ENCODE measurements at regions not wholly inside any gene's neighbourhood (a gene's known extent, or its start where the extent isn't known, plus 50 kb on each side); places are given as distances from the start of the nearest gene placed in this dataset.

DNA sequence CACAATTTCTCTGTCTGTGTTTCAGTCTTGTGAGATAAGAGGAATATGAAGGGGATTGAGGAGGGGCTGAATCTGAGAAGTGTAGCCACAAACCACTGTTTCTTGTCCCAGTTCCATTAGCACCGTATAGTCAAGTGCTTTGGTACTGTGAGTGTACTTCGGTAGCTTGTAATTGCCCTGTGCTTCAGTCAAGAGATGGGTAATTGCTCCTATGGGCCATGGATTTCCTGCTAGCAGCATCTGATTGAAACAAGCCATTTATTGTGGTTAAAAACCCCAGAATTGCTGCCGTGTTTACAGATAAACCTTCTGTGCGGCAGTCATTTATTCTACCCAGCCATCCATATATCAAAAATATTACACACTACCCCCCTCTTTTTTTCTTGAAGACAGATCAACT is 98.6 kb downstream of the MAT2B start:
- H3K27ac ChIP-seq (ENCODE audit: extremely low read length, insufficient read depth, low read length), result no peak overlapping the region
- no peaks in the 10 kb centered on the region for H3K36me3 ChIP-seq (replicated peaks in 1 of 2; ENCODE audit: control insufficient read depth in 1 of 2, insufficient read depth in 2 of 2, low read length in 2 of 2)
- in situ Hi-C loops (cut with HindIII; ENCODE audit: extremely low pct_ligation_motif_present, low pct_unique_long_range_greater_than_20kb), result no loop called here
- 43% methylated on average over 4 of the region's 4 CpGs for WGBS (ENCODE audit: low lambda C conversion rate)
- no peak for FAIRE-seq
- DNase-seq (ENCODE audit: low spot score), result no peak
- ChIA-PET CTCF (ENCODE audit: low intra/inter-chr PET ratio, low total read pairs) (no interaction called here), POLR2A (no interaction called here)
- no peak for ATAC-seq
- H3K9ac ChIP-seq (ENCODE audit: insufficient read depth, low read depth, low read length), result no peak overlapping the region
- H3K4me3 ChIP-seq (replicated peaks in 1 of 3; ENCODE audit: insufficient read depth in 1 of 3, low read depth in 2 of 3, low read length in 3 of 3), result no peak overlapping the region
- H2AFZ ChIP-seq (ENCODE audit: low read length), result no peak overlapping the region
- intact Hi-C loops (cut with micrococcal nuclease; ENCODE audit: unreplicated experiment), result no loop called here
- H3K79me2 ChIP-seq (ENCODE audit: insufficient read depth, low read length), result no peaks in the 10 kb centered on the region
- BruUV-seq (replicated peaks), result no TSS peak
- H3K27me3 ChIP-seq (ENCODE audit: control insufficient read depth in 1 of 2, insufficient read depth in 2 of 2, low read length in 2 of 2), result no peaks in the 10 kb centered on the region
- H3K4me1 ChIP-seq (ENCODE audit: insufficient read depth, low read length), result no peaks in the 10 kb centered on the region
- no peak overlapping the region for H3K4me2 ChIP-seq (ENCODE audit: low read depth, low read length)
- H4K20me1 ChIP-seq (ENCODE audit: insufficient read depth, low read length), result no peaks in the 10 kb centered on the region
- H3K9me3 ChIP-seq (ENCODE audit: low read length), result no peaks in the 10 kb centered on the region
- TF ChIP-seq, protein P1, sequence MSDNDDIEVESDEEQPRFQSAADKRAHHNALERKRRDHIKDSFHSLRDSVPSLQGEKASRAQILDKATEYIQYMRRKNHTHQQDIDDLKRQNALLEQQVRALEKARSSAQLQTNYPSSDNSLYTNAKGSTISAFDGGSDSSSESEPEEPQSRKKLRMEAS (IDR thresholded peaks at IDR 0.05), result no peak
- TF ChIP-seq, protein P2, sequence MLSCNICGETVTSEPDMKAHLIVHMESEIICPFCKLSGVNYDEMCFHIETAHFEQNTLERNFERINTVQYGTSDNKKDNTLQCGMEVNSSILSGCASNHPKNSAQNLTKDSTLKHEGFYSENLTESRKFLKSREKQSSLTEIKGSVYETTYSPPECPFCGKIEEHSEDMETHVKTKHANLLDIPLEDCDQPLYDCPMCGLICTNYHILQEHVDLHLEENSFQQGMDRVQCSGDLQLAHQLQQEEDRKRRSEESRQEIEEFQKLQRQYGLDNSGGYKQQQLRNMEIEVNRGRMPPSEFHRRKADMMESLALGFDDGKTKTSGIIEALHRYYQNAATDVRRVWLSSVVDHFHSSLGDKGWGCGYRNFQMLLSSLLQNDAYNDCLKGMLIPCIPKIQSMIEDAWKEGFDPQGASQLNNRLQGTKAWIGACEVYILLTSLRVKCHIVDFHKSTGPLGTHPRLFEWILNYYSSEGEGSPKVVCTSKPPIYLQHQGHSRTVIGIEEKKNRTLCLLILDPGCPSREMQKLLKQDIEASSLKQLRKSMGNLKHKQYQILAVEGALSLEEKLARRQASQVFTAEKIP (CRISPR knock-in tag; IDR thresholded peaks at IDR 0.05; ENCODE audit: borderline replicate concordance), result no peak

DNA sequence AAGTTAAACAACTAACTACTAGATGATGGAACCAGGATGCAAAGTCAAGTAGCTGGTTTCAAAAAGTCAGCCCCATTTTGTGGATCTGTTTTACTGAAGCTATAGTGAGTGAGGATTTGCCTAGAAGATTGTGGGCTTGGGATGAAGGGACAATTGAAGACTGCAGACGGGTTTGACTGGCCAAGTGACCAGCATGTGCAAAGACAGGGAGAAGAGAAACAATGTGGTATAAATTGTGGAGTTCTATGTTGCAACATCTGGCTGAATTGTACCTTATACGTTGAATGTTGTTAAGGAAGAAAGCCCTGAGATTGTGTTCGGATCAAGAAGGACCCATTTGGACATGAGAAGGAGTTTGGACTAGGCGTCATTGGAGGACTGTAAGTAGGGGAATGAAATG is 101.8 kb downstream of the MAT2B start:
- DNase-seq (ENCODE audit: low spot score) (no peak), ATAC-seq (no peak), FAIRE-seq (no peak)
- POLR2A ChIA-PET, result no interaction called here
- Histone ChIP-seq H3K27ac (ENCODE audit: extremely low read length, insufficient read depth, low read length) (no peak overlapping the region), H3K4me3 (replicated peaks in 1 of 3; ENCODE audit: insufficient read depth in 1 of 3, low read depth in 2 of 3, low read length in 3 of 3) (no peak overlapping the region), H4K20me1 (ENCODE audit: insufficient read depth, low read length) (no peaks in the 10 kb centered on the region), H2AFZ (ENCODE audit: low read length) (no peak overlapping the region), H3K4me1 (ENCODE audit: insufficient read depth, low read length) (no peaks in the 10 kb centered on the region), H3K9ac (ENCODE audit: insufficient read depth, low read depth, low read length) (no peak overlapping the region), H3K36me3 (replicated peaks in 1 of 2; ENCODE audit: control insufficient read depth in 1 of 2, insufficient read depth in 2 of 2, low read length in 2 of 2) (no peaks in the 10 kb centered on the region), H3K9me3 (ENCODE audit: low read length) (no peaks in the 10 kb centered on the region), H3K79me2 (ENCODE audit: insufficient read depth, low read length) (no peaks in the 10 kb centered on the region), H3K4me2 (ENCODE audit: low read depth, low read length) (no peak overlapping the region), H3K27me3 (ENCODE audit: control insufficient read depth in 1 of 2, insufficient read depth in 2 of 2, low read length in 2 of 2) (no peaks in the 10 kb centered on the region)
- 0% methylated on average over 4 of the region's 4 CpGs for WGBS (ENCODE audit: low lambda C conversion rate)
- CTCF ChIA-PET (ENCODE audit: low intra/inter-chr PET ratio, low total read pairs), result no interaction called here
- in situ Hi-C loops (cut with HindIII; ENCODE audit: extremely low pct_ligation_motif_present, low pct_unique_long_range_greater_than_20kb), result no loop called here
- BruUV-seq (replicated peaks), result no TSS peak
- intact Hi-C loops (cut with micrococcal nuclease; ENCODE audit: unreplicated experiment), result no loop called here
- TF ChIP-seq ZNF792 (CRISPR knock-in tag; IDR thresholded peaks at IDR 0.05) (no peak), ZNF44 (CRISPR knock-in tag; IDR thresholded peaks at IDR 0.05) (no peak), NFYC (CRISPR knock-in tag; IDR thresholded peaks at IDR 0.05) (no peak), RORA (CRISPR knock-in tag; IDR thresholded peaks at IDR 0.05) (no peak), ZNF816 (CRISPR knock-in tag; IDR thresholded peaks at IDR 0.05; ENCODE audit: borderline replicate concordance) (no peak), ZSCAN22 (CRISPR knock-in tag; IDR thresholded peaks at IDR 0.05) (no peak), NFATC3 (CRISPR knock-in tag; IDR thresholded peaks at IDR 0.05) (no peak), FOSL2 (CRISPR knock-in tag; IDR thresholded peaks at IDR 0.05) (no peak), TEAD2 (CRISPR knock-in tag; IDR thresholded peaks at IDR 0.05) (no peak), FIP1L1 (IDR thresholded peaks at IDR 0.05; ENCODE audit: borderline replicate concordance, insufficient read depth, low read depth, low read length) (no peak), DMAP1 (CRISPR knock-in tag; IDR thresholded peaks at IDR 0.05) (no peak)
- TF ChIP-seq, protein P3, sequence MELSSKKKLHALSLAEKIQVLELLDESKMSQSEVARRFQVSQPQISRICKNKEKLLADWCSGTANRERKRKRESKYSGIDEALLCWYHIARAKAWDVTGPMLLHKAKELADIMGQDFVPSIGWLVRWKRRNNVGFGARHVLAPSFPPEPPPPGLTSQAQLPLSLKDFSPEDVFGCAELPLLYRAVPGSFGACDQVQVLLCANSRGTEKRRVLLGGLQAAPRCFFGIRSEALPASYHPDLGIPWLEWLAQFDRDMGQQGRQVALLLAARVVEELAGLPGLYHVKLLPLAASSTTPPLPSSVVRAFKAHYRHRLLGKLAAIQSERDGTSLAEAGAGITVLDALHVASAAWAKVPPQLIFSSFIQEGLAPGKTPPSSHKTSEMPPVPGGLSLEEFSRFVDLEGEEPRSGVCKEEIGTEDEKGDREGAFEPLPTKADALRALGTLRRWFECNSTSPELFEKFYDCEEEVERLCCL (CRISPR knock-in tag; IDR thresholded peaks at IDR 0.05; ENCODE audit: borderline replicate concordance), result no peak
- TF ChIP-seq, protein P4, sequence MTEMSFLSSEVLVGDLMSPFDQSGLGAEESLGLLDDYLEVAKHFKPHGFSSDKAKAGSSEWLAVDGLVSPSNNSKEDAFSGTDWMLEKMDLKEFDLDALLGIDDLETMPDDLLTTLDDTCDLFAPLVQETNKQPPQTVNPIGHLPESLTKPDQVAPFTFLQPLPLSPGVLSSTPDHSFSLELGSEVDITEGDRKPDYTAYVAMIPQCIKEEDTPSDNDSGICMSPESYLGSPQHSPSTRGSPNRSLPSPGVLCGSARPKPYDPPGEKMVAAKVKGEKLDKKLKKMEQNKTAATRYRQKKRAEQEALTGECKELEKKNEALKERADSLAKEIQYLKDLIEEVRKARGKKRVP (CRISPR knock-in tag; IDR thresholded peaks at IDR 0.05), result no peak
